Fibroblast of lung (primary cell): ENCODE measurements at regions not wholly inside any gene's neighbourhood (a gene's known extent, or its start where the extent isn't known, plus 50 kb on each side); places are given as distances from the start of the nearest gene placed in this dataset.
"Not testable (repeated sequence)": the region's sequence is repeated elsewhere in the genome, so short reads cannot be mapped to it uniquely, and the experiment has no call there.

Source experiments
- EZH2 ChIP-seq: IDR thresholded peaks from 2 replicates; pipeline ENCODE4 v1.5.1; 2012; ENCODE audit warnings: low read length, control low read depth, mild to moderate bottlenecking; ENCODE audit errors: missing control alignments
- TF ChIP-seq, protein P1 (sequence below), 2 donors: IDR thresholded peaks in 1 of 2; conservative IDR thresholded peaks in 1 of 2; 1 replicate in 1 of 2; 2 replicates in 1 of 2; pipeline ENCODE4 v1.5.1; 2011 to 2012; ENCODE audit warnings: low read length in 2 of 2, control low read depth in 1 of 2, inconsistent platforms in 1 of 2, low read depth in 1 of 2, mild to moderate bottlenecking in 1 of 2

DNA sequence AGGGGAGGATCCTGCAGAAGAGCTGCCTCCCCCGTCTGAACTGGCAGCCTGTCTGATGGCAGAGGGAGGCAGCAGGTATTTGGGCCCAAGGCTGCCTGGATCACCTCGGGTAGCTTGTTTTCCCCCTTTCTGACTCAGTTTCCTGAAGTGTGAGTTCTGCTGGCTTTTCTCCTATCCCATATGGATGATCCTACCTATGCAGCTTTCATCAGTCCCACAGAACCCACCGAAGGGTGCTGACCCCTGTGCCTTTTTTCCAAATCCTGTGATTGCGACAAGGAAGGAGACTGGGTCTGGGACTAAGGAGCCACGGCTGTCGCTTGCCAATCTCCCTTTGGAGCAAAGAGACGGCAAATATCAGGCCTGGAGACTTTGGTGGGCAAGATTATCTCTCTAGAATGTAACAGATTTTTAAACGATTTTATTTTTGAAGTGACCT lies 208.7 kb downstream of the BANP start:
- not testable (repeated sequence) for TF ChIP-seq EZH2
- TF ChIP-seq, protein P1, sequence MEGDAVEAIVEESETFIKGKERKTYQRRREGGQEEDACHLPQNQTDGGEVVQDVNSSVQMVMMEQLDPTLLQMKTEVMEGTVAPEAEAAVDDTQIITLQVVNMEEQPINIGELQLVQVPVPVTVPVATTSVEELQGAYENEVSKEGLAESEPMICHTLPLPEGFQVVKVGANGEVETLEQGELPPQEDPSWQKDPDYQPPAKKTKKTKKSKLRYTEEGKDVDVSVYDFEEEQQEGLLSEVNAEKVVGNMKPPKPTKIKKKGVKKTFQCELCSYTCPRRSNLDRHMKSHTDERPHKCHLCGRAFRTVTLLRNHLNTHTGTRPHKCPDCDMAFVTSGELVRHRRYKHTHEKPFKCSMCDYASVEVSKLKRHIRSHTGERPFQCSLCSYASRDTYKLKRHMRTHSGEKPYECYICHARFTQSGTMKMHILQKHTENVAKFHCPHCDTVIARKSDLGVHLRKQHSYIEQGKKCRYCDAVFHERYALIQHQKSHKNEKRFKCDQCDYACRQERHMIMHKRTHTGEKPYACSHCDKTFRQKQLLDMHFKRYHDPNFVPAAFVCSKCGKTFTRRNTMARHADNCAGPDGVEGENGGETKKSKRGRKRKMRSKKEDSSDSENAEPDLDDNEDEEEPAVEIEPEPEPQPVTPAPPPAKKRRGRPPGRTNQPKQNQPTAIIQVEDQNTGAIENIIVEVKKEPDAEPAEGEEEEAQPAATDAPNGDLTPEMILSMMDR (conservative IDR thresholded peaks at IDR 0.05 in 1 of 2, IDR thresholded peaks at IDR 0.05 in 1 of 2; ENCODE audit: low read depth in 1 of 2, low read length in 2 of 2) = not testable (repeated sequence)
